MM.1S (cell line): ENCODE measurements at regions not wholly inside any gene's neighbourhood (a gene's known extent, or its start where the extent isn't known, plus 50 kb on each side); places are given as distances from the start of the nearest gene placed in this dataset.

Source experiments
- DNase-seq: peaks from one replicate; pipeline ENCODE4 v3.0.0-alpha.2; 2015
- H2AFZ ChIP-seq: fragments of 300-600 bp; sonication (generic); 2 replicates; pipeline ENCODE4 v1.6.0; 2016; ENCODE audit warnings: antibody characterized with exemption, low read length
- H3F3A ChIP-seq: fragments of 300-600 bp; sonication (generic); 2 replicates; pipeline ENCODE4 v1.6.1; 2016; ENCODE audit warnings: mild to moderate bottlenecking, antibody characterized with exemption, low read length, moderate library complexity, mixed read lengths; ENCODE audit not compliant: insufficient read depth
- H3K27ac ChIP-seq: fragments of 300-600 bp; sonication (generic); 2 replicates; pipeline ENCODE4 v1.5.1; 2016; ENCODE audit warnings: mild to moderate bottlenecking, low read length
- H3K27me3 ChIP-seq: fragments of 300-600 bp; sonication (generic); replicated peaks from 2 replicates; pipeline ENCODE4 v1.6.0; 2016; ENCODE audit warnings: low read length; ENCODE audit not compliant: insufficient read depth
- H3K36me3 ChIP-seq: fragments of 300-600 bp; sonication (generic); replicated peaks from 2 replicates; pipeline ENCODE4 v1.6.1; 2016; ENCODE audit warnings: mild to moderate bottlenecking, low read length, mixed read lengths; ENCODE audit not compliant: insufficient read depth
- H3K4me1 ChIP-seq: fragments of 300-600 bp; sonication (generic); 2 replicates; pipeline ENCODE4 v1.6.1; 2016; ENCODE audit warnings: low read length, mixed read lengths
- H3K4me2 ChIP-seq: fragments of 300-600 bp; sonication (generic); 2 replicates; pipeline ENCODE4 v1.6.0; 2016; ENCODE audit warnings: low read depth, low read length
- H3K4me3 ChIP-seq: fragments of 300-600 bp; sonication (generic); 2 replicates; pipeline ENCODE4 v1.5.1; 2016; ENCODE audit warnings: low read length, mixed read lengths
- H3K79me2 ChIP-seq: fragments of 300-600 bp; sonication (generic); 2 replicates; pipeline ENCODE4 v1.6.1; 2016; ENCODE audit warnings: mixed run types, low read length, mixed read lengths
- H3K9ac ChIP-seq: fragments of 300-600 bp; sonication (generic); 2 replicates; pipeline ENCODE4 v1.6.1; 2016; ENCODE audit warnings: low read length, mixed read lengths
- H3K9me2 ChIP-seq: fragments of 300-600 bp; sonication (generic); replicated peaks from 2 replicates; pipeline ENCODE4 v1.6.1; 2016; ENCODE audit warnings: mild to moderate bottlenecking, low read length, mixed read lengths; ENCODE audit not compliant: insufficient read depth
- H3K9me3 ChIP-seq: fragments of 300-600 bp; sonication (generic); replicated peaks from 2 replicates; pipeline ENCODE4 v1.6.1; 2016; ENCODE audit warnings: mild to moderate bottlenecking, low read length, mixed read lengths; ENCODE audit not compliant: insufficient read depth
- H4K20me1 ChIP-seq: fragments of 300-600 bp; sonication (generic); 2 replicates; pipeline ENCODE4 v1.6.1; 2016; ENCODE audit warnings: mild to moderate bottlenecking, low read length, moderate library complexity, mixed read lengths; ENCODE audit not compliant: insufficient read depth
- EZH2 ChIP-seq: fragments of 300-600 bp; sonication (generic); optimal IDR thresholded peaks from 2 replicates; pipeline ENCODE3; 2017; ENCODE audit warnings: low read depth, mild to moderate bottlenecking, antibody characterized with exemption, low read length, mixed read lengths
- EZH2phosphoT487 ChIP-seq: fragments of 300-600 bp; sonication (generic); IDR thresholded peaks from 2 replicates; pipeline ENCODE4 v1.6.1; 2018; ENCODE audit warnings: antibody characterized with exemption, low read length
- TF ChIP-seq, protein P1 (sequence below): fragments of 300-600 bp; sonication (generic); IDR thresholded peaks from 2 replicates; pipeline ENCODE4 v1.5.1; 2016; ENCODE audit warnings: antibody characterized with exemption, low read length, mixed read lengths

DNA sequence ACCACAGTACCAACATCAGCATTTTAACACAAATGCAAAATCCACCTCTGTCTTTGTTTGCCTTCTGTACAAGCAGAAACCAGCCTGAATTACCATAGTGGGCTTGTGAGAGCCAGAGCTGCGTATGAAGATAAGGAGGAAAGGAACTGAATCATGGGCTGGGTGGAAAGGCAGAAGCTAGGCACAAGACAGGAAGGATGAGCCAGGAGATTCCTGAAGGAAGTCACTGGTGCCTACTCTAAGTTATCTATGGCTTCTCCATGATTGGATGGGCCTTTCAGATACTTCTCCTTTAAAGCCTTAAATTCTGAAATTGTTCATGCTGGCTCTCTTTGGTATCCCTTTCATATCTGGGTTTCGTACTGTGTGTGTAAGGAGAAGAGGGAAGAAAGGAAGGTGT, 140.6 kb downstream of the LCA5 start:
- TF ChIP-seq, protein P1, sequence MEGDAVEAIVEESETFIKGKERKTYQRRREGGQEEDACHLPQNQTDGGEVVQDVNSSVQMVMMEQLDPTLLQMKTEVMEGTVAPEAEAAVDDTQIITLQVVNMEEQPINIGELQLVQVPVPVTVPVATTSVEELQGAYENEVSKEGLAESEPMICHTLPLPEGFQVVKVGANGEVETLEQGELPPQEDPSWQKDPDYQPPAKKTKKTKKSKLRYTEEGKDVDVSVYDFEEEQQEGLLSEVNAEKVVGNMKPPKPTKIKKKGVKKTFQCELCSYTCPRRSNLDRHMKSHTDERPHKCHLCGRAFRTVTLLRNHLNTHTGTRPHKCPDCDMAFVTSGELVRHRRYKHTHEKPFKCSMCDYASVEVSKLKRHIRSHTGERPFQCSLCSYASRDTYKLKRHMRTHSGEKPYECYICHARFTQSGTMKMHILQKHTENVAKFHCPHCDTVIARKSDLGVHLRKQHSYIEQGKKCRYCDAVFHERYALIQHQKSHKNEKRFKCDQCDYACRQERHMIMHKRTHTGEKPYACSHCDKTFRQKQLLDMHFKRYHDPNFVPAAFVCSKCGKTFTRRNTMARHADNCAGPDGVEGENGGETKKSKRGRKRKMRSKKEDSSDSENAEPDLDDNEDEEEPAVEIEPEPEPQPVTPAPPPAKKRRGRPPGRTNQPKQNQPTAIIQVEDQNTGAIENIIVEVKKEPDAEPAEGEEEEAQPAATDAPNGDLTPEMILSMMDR, result no peak
- TF ChIP-seq EZH2phosphoT487 (no peak), EZH2 (no peak)
- H3K79me2 ChIP-seq, result no peaks in the 10 kb centered on the region

DNA sequence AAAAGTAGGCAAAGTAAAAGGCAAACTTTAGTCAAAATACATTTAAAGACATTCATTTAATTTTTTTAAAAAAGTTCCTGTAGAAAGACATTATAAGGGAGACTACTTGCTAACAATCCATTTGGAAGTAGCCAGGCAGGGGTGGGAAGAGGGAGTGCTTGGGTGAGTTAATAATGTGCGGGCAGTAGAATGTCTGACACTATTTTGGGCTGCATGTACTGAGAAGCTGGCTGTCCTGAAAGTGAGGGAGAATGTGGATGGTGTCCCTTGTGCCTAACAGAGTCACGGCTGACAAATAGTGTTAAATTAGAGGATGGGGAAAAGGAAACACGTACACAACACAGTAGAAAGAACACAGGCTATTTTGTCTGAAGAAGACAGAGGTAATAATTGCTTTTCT, 142.5 kb downstream of the LCA5 start:
- Histone ChIP-seq H4K20me1 (no peaks in the 10 kb centered on the region), H3K4me1 (no peaks in the 10 kb centered on the region), H3K9ac (no peak overlapping the region), H3K79me2 (no peaks in the 10 kb centered on the region), H3K27me3 (no peaks in the 10 kb centered on the region), H3K36me3 (no peaks in the 10 kb centered on the region), H2AFZ (no peak overlapping the region), H3K4me3 (no peak overlapping the region), H3K4me2 (no peak overlapping the region), H3K27ac (no peak overlapping the region), H3K9me2 (no peaks in the 10 kb centered on the region), H3F3A (no peaks in the 10 kb centered on the region), H3K9me3 (no peaks in the 10 kb centered on the region)
- TF ChIP-seq, protein P1, result no peak
- TF ChIP-seq EZH2 (no peak), EZH2phosphoT487 (no peak)
- no peak for DNase-seq

More for the DNA sequence above, 140.6 kb downstream of the LCA5 start:
- H3K4me1 ChIP-seq, result no peaks in the 10 kb centered on the region
- H3K9me3 ChIP-seq, result no peaks in the 10 kb centered on the region
- no peak overlapping the region for H3K9ac ChIP-seq
- no peak for DNase-seq
- no peaks in the 10 kb centered on the region for H4K20me1 ChIP-seq
- H3K9me2 ChIP-seq, result no peaks in the 10 kb centered on the region
- no peak overlapping the region for H3K27ac ChIP-seq
- no peaks in the 10 kb centered on the region for H3K27me3 ChIP-seq
- no peak overlapping the region for H3K4me2 ChIP-seq
- no peaks in the 10 kb centered on the region for H3F3A ChIP-seq
- no peak overlapping the region for H3K4me3 ChIP-seq
- H2AFZ ChIP-seq, result no peak overlapping the region
- no peaks in the 10 kb centered on the region for H3K36me3 ChIP-seq

DNA sequence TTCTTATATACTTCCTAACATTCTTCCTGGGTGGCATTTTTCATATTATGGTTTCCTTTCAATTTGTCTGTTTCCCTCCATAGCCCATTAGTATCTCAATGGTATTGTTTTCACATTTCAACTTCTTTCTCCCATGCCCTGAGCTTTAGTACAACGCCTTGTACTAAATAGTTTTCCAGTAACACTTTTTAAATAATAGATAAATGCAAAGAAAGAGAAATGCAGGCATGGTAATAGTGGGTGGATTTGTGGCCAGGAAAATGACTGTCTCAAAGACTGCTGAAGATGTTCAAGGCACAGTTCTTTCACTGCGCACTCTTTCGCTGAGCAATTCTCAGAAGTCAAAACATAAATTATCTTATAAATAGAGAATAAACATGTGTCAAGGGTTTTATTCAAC, 145.1 kb downstream of the LCA5 start:
- Histone ChIP-seq H3K9me2 (no peaks in the 10 kb centered on the region), H3K36me3 (no peaks in the 10 kb centered on the region), H2AFZ (no peak overlapping the region), H3K4me2 (no peak overlapping the region), H3K27me3 (no peaks in the 10 kb centered on the region), H3K9ac (no peak overlapping the region), H3K79me2 (no peaks in the 10 kb centered on the region), H3K27ac (no peak overlapping the region), H3K4me1 (no peaks in the 10 kb centered on the region), H3K9me3 (no peaks in the 10 kb centered on the region), H4K20me1 (no peaks in the 10 kb centered on the region), H3F3A (no peaks in the 10 kb centered on the region), H3K4me3 (no peak overlapping the region)
- TF ChIP-seq, protein P1, result no peak
- TF ChIP-seq EZH2 (no peak), EZH2phosphoT487 (no peak)
- no peak for DNase-seq

DNA sequence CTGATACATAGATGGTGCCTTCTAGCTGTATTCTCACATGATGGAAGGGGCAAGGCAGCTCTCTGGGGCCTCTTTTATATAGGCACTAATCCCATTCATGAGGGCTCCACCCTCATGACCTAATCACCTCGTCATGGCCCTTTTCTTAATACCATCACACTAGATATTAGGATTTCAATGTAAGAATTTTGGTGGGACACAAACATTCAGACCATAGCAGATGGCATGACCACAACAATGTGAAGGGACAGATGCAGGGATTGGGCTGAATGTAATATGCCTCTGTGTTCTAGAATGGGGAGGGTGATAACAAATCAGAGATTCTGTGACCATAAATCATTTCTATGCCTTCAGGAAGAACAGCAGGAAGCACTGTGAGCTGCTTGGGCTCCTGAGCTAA, 145.8 kb downstream of the LCA5 start:
- Histone ChIP-seq H3K79me2 (no peaks in the 10 kb centered on the region), H3K4me3 (no peak overlapping the region), H3K36me3 (no peaks in the 10 kb centered on the region), H3F3A (no peaks in the 10 kb centered on the region), H3K27me3 (no peaks in the 10 kb centered on the region), H3K27ac (no peak overlapping the region), H3K4me1 (no peaks in the 10 kb centered on the region), H4K20me1 (no peaks in the 10 kb centered on the region), H3K4me2 (no peak overlapping the region), H3K9me3 (no peaks in the 10 kb centered on the region), H3K9me2 (no peaks in the 10 kb centered on the region), H2AFZ (no peak overlapping the region), H3K9ac (no peak overlapping the region)
- TF ChIP-seq EZH2 (no peak), EZH2phosphoT487 (no peak)
- TF ChIP-seq, protein P1, result no peak
- DNase-seq, result no peak
